Left lung (tissue), 4 donors: ENCODE measurements at regions not wholly inside any gene's neighbourhood (a gene's known extent, or its start where the extent isn't known, plus 50 kb on each side); places are given as distances from the start of the nearest gene placed in this dataset.

Experiments used
- ATAC-seq: fragments of 200-7000 bp; cut with Tn5 transposase; one replicate; pipeline ENCODE4 v1.9.1; 2020; ENCODE audit warnings: moderate library complexity
- DNase-seq, 4 donors: peaks; one replicate each; pipeline ENCODE4 v3.0.0-alpha.2; 2013 to 2020
- H3K27ac ChIP-seq, 2 donors: fragments of 200-600 bp; sonication (generic) in 1 of 2; one replicate each; pipeline versions ENCODE4 v1.5.0 to v1.8.0; 2020 to 2021
- H3K27me3 ChIP-seq, 2 donors: fragments of 200-600 bp; sonication (generic) in 1 of 2; one replicate each; pipeline versions ENCODE4 v1.5.0 to v1.8.0; 2020 to 2021
- H3K36me3 ChIP-seq, 2 donors: fragments of 200-600 bp; sonication (generic) in 1 of 2; one replicate each; pipeline versions ENCODE4 v1.5.0 to v1.8.0; 2020 to 2021
- H3K4me1 ChIP-seq, 2 donors: fragments of 200-600 bp; one replicate each; pipeline ENCODE4 v1.8.0; 2021
- H3K4me3 ChIP-seq, 2 donors: fragments of 200-600 bp; sonication (generic) in 1 of 2; one replicate each; pipeline versions ENCODE4 v1.5.0 to v1.8.0; 2020 to 2021; ENCODE audit warnings: mild to moderate bottlenecking in 1 of 2
- H3K9me3 ChIP-seq, 2 donors: fragments of 200-600 bp; sonication (generic) in 1 of 2; one replicate each; pipeline versions ENCODE4 v1.5.0 to v1.8.0; 2020 to 2021
- CTCF ChIP-seq, 2 donors: fragments of 200-600 bp; sonication (generic) in 1 of 2; IDR thresholded peaks; one replicate each; pipeline versions ENCODE4 v1.5.0 to v1.8.0; 2021; ENCODE audit warnings: antibody characterized with exemption in 2 of 2
- intact Hi-C, 2 donors: fragments of 100-400 bp; cut with DNase I; formaldehyde crosslinking; loops; one replicate each; pipeline versions ENCODE4 v1.11.2 to v1.14.2; 2022
- donor health status: DM: no; HTN: yes; CAD: no.
- donor health status: DM: no; HTN: no; CAD: no.

- no peak overlapping the region for H3K4me3 ChIP-seq
- H3K9me3 ChIP-seq, result no peaks in the 10 kb centered on the region
- no peaks in the 10 kb centered on the region for H3K27me3 ChIP-seq
- H3K4me1 ChIP-seq, result no peaks in the 10 kb centered on the region
- DNase-seq (no peak), ATAC-seq (no peak)
- TF ChIP-seq CTCF (IDR thresholded peaks at IDR 0.05), result no peak
- H3K36me3 ChIP-seq, result no peaks in the 10 kb centered on the region
- H3K27ac ChIP-seq, result no peak overlapping the region
- intact Hi-C loops, result no loop called here
These were observed 74.1 kb downstream of the SLC35B3 start for GRCh38 chr6:8361259-8361658.

GRCh38 chr6:8352966-8353340 lies 82.4 kb downstream of the SLC35B3 start:
- no peaks in the 10 kb centered on the region for H3K9me3 ChIP-seq
- no peaks in the 10 kb centered on the region for H3K27me3 ChIP-seq
- no peaks in the 10 kb centered on the region for H3K4me1 ChIP-seq
- no peak overlapping the region for H3K4me3 ChIP-seq
- intact Hi-C loops, result no loop called here
- TF ChIP-seq CTCF (IDR thresholded peaks at IDR 0.05), result no peak
- H3K36me3 ChIP-seq, result no peaks in the 10 kb centered on the region
- ATAC-seq (no peak), DNase-seq (no peak)
- H3K27ac ChIP-seq, result no peak overlapping the region

GRCh38 chr6:8352335-8352965 lies 82.9 kb downstream of the SLC35B3 start:
- DNase-seq (no peak), ATAC-seq (no peak)
- H3K4me1 ChIP-seq, result no peaks in the 10 kb centered on the region
- H3K4me3 ChIP-seq, result no peak overlapping the region
- no peaks in the 10 kb centered on the region for H3K9me3 ChIP-seq
- H3K36me3 ChIP-seq, result no peaks in the 10 kb centered on the region
- H3K27me3 ChIP-seq, result no peaks in the 10 kb centered on the region
- intact Hi-C loops, result no loop called here
- H3K27ac ChIP-seq, result no peak overlapping the region
- no peak for TF ChIP-seq CTCF (IDR thresholded peaks at IDR 0.05)

GRCh38 chr6:8343600-8343999 lies 91.7 kb downstream of the SLC35B3 start:
- Histone ChIP-seq H3K4me3 (no peak overlapping the region), H3K4me1 (no peaks in the 10 kb centered on the region), H3K9me3 (peaks cover 0 to 4% of the 10 kb centered on the region in 2 donors), H3K27me3 (no peaks in the 10 kb centered on the region), H3K36me3 (no peaks in the 10 kb centered on the region), H3K27ac (no peak overlapping the region)
- intact Hi-C loops, result no loop called here
- ATAC-seq (no peak), DNase-seq (no peak)
- no peak for TF ChIP-seq CTCF (IDR thresholded peaks at IDR 0.05)

GRCh38 chr6:8342241-8342819 lies 93.0 kb downstream of the SLC35B3 start:
- intact Hi-C loops, result no loop called here
- TF ChIP-seq CTCF (IDR thresholded peaks at IDR 0.05), result no peak
- Histone ChIP-seq H3K27me3 (no peaks in the 10 kb centered on the region), H3K4me3 (no peak overlapping the region), H3K9me3 (peaks cover 0 to 4% of the 10 kb centered on the region in 2 donors), H3K36me3 (no peaks in the 10 kb centered on the region), H3K4me1 (no peaks in the 10 kb centered on the region), H3K27ac (no peak overlapping the region)
- DNase-seq (no peak), ATAC-seq (no peak)
